DMS 273 (cell line): ENCODE measurements at regions not wholly inside any gene's neighbourhood (a gene's known extent, or its start where the extent isn't known, plus 50 kb on each side); places are given as distances from the start of the nearest gene placed in this dataset.
"Not testable (repeated sequence)": the region's sequence is repeated elsewhere in the genome, so short reads cannot be mapped to it uniquely, and the experiment has no call there.

ENCODE experiments used
- DNase-seq: peaks from one replicate; lab custom pipeline; 2025; ENCODE audit not compliant: unreplicated experiment; lab: John Stamatoyannopoulos, UW

DNA sequence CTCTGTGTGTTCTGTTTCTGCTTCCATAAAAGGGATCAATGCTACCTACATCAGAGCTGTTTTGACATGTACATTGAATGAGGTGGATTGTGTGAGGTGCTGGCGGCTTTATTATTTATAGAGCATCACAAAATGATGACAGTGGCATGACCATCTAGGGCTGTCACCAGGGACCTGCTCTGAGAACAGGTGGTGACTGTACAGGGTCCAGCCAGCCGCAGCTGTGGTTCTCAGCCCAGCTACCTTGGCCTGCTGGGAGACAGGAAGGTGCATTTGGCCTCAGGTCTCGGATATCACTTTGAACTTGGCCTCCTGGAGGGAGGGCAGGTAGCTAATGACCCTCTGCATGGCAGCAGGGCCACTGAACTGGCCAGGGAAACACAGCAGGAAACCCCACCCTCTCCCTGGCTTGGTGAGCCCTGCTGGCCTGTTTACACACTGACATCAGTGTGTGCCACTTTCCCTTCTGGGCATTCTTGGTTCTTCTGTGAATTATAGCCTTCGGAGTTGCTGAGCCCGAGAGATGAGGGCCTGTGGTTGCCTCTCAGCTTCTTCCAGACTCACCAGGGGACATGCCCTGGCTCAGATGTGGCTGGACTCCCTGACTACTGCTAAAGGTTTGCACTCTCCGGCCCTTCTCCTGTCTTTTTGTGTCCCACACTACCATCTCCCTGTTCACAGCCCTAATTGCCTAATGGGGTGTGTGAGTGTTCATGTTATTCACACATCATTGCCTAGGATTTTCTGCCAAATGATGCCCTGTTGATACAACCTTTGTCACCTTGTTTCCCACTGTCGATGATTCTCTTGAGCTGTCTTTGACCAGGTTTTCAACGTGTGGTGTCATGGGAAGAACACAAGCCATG, 109.2 kb upstream of the RAB12 start:
- DNase-seq = no peak

DNA sequence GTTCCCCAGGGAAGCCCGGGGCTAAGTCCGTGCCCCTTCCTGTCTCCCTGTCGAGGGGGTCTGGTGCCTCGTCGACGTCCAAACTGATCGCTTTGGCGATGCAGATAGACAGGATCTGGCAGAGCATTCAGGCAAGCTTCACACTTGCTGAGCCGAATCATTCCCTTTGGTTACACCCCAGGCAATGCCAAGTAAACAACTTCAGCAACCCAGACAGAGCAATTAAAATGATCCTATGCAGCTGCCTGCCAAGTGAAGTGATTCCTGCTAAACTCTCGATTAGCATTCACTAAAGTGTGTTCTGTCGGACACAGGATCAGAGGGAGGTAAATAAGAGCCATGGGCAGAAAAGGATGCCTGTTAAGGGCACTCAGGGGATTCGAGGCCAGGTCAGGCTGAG, 108.2 kb upstream of the RAB12 start:
- peak; percentile 66 for DNase-seq

DNA sequence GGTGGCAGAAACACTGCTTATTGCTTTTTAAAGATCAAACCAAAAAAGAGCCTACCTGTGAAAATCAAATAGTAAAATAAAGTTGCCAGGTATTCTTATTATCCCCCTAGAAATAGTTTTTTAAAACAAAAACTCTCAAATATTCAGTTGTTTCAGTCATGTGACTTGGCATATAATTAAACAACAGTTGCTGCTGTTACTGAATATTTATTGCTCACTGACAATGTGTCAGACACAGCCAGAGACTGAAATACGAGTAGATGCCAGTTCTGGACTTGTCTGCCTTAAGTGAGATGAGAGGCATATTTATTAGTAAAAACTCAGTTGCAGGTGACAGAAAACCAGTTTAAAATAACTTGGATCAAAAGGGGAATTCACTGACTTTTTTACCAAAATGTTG, 106.0 kb upstream of the RAB12 start:
- peak; percentile 69 for DNase-seq

DNA sequence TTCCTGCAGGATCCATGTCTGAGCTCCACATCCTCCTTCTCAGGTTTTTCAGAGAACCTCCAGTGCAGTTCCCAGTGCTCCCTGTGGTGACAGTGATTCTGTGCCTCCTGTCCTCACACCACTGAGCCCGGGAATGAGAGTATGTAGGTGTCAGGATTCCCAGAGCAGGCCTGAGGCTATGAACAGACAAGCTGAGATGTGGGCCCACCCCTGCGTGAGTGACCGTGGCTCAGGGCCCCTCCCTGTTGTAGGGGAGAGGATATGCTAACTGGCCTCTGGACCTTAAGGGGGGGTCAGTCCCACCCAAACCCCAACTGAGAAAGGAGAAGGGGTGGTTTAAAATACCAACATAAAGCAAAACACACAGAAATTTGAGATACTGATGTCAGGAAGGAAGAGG, 104.8 kb upstream of the RAB12 start:
- DNase-seq = no peak

DNA sequence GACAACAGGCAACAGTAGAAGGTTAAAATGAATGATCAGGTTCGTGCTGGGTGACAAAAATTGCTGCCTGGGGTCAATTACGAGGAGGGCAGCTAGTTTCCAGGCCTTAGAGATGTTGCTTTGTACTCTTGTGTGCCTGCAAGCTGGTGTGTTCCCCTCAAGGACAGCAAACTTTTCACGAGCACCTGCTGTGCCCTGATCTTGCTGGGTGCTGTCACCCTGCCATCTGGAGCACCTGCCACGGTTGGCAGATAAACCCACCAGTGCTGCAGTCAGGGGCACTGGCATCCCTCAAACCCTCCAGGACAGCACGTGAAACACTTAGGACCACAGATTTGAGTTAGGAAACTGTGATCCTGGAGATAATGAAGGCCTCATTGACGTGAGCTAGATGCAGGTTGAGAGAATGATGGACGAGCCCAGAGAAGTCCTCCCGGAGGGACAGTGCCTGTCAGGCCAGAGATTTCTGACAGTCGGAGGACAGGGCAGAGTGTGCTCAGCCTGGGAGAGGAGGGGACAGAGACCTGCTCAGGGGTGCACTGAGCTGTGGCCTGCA, 104.3 kb upstream of the RAB12 start:
- no peak for DNase-seq

DNA sequence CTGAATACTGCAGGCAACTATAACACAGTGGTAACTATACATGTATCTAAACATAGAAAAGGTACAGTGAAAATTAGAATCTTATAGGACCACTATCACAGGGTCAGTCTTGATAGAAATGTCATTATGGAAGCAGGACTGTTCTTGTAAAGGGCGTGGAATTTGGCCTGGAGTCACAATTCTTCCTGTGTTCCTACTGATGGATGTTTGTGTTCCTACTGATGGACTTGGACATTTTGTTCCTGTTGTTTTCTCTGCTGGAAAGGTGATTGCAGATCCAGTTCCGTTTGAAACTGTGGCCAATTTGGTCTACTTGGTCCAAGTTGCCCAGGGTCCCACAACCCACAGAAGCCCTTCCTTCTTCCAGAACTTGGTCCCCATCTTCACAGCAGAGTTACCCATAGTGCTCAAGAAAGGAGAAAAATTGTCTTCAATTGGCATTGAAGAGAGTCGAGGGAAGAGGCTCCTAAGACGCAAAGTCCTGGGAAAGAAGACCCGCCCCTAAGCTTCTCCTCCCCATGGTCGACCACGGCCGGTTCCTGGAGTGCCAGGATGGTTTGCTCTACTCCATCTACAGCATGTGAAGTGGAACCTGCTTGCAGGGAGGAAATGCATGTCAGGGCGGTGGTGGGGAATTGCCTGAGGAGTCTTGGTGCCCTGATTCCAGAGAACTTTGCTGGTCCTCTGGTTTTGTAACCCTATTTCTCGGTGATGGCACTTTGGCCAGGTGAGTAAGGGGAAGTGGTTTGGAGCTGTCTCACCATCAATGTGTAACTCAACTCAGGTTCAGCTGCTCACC, 102.8 kb upstream of the RAB12 start:
- no peak for DNase-seq

DNA sequence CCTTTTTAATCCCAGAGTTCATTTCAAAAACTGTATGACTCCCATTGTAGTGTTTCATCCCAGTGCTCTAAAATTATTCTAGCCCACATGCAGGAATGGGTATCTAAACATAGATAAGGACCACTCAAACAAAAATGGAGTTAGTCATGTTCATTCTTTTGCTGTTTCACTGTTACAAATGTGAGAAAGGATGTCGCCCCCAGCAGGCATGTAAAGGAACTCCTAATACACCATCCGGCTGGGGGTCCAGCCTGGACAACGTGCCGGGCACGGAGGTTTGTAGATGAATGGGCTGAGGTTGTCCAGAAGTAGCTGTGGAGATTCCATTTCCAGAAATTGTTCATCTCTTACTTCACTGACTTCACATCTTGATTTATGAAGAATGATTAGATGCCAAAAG, 101.9 kb upstream of the RAB12 start:
- peak; percentile 50 for DNase-seq

DNA sequence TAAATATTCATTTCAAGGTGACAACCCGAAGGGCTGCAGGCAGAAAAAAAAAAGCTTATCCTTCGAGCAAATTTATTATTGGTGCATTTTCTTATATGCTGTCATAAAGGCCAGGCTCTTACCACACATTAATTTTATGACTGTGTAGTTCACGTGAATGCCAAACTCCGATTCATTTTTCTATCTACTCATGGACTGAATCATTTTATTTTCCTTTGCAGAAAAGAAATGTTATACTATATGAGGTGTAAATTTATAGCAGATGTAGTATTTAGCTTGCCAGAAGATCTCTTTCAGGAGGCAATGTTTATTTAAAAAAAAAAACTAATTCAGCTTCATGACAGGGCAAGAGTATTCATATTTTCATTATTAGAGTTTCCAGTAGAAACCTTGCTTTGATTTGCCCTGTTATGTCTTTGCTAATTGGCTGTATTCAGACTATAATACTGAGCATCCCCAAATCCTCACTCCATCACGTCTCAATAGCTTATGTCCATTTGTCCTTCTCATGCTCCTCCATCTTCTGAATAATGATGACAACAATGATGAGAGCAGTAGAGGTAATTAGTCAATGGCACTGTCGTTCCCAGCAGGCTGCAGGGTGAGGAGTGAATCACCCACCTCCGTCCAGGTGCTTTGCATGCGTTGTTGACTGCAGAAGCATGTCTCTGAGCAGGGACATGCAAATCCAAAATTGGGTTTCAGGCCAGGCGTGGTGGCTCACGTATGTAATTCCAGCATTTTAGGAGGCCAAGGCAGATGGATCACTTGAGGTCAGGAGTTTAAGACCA, 101.1 kb upstream of the RAB12 start:
- no peak for DNase-seq

DNA sequence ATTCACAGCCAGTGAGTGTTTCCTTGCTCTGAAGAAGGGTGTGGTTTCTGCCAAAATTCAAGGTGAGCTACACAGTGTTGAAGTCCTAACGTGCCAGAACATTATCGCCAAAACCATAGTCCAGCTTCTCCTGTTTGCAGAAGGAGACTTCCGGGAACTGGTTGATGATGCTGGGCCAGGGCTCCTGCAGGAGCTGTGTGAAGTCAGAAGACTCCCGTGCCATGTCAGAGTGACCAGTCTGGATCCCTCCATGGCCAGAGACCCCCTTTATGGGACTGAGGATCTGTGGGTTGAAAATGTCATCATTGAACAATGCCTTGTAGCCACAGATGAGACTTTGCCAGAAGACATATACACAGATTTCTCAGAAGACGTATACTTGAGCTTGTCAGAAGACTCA, 96.0 kb upstream of the RAB12 start:
- no peak for DNase-seq

DNA sequence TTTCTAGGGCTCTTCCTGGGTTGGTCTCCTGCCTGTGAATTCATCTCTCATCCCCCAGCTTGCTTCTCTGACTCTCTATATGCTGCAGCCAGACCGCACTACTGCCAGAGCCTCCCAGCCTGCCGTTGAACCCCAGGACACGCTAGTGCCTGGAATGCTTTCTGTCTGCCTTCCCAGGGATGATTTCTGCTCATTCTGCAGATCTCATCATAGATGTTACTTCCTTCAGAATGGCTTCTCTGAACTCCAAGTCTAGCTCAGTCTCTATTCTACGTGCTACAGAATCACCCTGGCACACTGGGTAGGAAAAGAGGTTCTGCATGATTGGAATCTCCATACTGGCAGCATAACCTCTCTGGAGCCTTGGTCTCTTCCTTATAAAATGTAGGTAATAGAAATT, 94.8 kb upstream of the RAB12 start:
- no peak for DNase-seq

DNA sequence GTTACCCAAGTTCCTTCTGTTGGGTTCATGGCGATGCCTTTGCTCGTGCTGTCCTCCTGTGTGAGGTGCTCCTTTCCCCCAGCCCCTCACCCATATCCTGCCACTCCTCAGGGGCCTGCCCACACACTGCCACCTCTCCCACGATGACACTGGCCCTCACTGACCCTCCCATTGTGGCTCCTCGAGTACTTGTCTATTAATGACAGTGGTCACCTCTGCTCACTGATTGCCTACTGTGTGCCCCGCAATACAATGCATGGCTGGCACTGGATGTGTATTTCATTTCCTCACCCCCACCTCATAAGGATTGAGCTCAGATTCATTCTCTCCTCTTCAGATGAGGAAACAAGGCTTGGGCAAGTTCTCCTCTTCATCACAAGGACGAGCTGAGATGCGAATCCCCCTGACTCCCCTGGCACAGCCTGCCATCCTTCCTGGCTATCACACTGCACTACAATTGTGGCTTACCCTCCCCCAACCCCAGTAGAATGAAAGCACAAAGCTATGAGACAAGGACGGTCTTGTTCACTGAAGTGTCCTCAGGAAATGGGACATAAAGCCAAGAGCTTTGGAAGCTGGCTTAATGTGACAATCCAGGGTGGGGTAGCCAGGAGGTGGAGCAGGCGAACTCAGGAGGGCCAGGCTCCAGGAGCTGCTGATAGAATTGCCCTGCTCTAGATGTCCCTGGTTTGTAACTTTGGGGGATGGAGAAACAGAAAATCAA, 93.9 kb upstream of the RAB12 start:
- no peak for DNase-seq

DNA sequence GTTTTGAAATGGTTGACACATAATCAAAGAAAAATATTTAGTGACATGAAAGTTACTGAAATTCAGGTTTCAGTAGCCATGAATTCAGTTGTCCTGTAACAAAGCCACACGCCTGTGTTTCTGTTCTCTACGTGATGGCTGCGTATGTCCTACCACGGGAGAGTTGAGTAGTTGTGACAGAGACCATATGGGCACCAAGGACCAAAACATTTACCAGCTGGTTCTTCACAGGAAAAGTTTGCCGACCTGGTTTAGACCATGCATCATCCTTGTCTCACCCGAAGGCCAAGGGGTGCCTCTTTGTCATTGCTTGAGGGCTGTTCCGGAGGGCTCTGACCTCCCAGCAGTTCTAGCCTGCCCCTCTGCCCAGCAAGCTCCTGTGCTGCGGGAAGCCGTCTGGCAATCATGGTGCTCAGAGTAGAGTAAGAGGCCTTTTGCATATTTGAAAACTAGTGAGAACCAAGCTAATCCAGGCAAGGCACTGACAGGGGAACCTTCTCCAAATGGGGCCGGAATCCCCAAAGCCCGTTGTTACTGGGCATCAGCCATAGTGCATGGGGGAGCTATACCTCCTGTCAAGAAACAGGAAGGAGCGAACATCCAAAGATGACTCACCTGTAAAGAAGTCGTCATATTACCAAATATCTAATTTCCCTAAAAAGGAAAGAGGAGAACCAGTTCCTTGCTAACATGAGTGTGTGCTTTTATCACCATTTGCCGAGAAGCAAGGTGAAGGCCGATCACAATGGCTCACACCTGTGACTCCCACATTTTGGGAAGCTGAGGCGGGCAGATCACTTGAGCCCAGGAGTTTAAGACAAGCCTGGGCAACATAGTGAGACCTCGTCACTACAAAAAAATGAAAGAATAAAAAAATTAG, 92.6 kb upstream of the RAB12 start:
- DNase-seq = no peak

DNA sequence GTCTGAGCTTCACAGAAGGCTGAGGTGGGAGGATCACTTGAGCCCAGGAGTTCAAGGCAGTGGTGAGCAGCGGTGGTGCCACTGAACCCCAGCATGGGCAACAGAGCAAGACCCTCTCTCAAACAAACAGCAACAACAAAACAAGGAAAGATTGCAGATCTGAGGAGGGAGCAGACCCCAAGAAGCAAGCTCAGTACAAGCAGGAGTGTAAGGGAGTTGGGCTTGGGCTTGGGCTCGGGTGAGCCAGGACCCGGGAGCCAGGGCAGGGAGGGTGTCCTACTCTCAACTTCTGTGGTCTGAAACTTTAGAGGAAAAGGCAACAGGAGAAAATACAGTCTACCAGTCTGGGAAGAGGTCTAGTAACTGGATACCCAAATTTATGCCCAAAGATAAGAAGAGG, 92.0 kb upstream of the RAB12 start:
- DNase-seq = no peak

DNA sequence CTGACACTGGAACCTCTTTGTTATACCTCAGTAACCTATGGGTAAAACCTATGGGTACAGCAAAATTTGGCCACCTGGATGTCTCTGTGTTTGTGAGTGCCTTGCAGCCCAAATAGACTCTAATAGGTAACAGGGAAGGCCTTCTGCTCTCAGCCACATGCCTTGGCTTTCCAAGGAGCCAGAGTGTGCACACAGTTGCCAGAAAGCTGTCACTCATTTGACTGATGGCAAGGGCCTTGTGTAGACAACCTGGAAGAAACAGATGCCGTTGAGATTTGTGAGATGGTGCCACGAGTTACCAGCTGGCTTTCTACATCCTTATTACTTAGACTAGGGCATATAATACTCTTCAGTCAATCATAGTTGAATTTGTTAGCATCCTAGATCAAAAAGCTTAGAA, 90.1 kb upstream of the RAB12 start:
- DNase-seq = peak; percentile 98

DNA sequence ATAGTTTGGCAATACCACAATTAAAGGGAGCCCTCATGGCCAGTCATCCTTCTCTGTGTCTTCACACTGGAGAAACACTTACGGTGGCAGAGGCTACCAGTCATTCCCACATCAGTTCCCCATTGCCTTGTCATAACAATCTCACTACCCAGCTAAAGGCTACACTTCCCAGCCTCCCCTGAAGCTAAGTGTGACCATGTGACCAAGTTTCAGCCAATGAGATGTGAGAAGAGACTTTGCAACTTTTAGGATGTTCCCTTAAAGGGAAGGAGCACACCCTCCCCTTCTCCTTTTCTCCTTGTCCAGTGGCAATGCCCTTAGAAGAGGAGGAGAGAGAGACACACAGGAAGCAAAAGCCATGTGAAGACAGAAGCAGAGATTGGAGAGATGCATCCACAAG, 89.0 kb upstream of the RAB12 start:
- DNase-seq = no peak

DNA sequence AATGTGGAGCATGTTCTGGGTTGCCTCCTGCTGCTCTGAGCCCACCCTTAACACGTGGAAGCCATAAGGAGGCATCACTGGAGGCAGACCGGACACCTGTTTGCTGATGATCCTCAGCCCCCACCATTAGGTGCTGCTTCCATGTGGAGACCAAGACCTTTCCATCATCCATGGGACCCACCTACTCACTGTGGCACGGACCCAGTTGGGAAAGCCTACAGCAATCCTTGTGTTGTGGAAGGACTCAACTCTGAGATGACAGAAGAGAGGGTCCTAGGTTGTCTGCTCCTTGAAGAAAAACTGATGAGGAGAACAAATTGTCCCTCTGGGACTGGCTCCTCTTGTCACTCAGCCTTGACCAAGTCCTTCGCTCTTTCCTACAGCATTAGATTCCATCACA, 86.5 kb upstream of the RAB12 start:
- DNase-seq = no peak

DNA sequence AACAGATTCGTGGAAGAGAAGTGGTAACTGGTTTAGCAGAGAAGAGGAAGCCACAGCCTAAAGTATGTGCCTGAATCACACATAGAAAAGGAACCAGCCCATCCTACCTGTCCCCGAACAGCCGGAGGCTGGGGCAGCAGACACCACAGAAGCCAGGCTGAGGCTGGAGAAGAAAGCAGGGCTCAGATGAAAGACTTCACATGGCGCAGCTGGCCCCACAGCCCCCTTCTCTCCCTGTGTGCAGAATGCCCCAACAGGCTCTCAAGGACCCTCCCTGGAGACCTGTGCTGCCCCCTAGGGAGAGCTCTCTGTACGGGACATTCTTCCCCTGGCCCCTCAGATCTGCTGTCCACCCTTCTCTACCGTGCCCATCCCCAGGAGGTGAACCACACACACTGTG, 83.5 kb upstream of the RAB12 start:
- peak; percentile 27 for DNase-seq

DNA sequence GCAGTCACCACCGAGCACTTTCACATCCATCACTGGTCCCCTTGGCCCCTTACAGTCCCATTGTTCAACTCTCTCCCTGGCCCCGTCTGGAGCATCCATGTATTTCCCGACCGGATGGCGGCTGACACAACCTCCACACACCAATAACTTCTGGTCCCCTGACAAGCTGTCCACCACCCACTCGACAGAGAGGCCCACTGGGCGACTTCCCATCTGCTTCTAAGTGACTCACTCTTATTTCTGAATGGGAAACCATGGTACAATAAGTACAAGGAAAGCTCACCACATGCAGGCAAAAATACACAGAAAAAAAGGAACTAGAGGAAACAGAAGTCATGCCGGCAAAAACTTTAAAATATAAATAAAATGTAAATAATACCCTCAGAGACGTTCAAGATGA, 82.9 kb upstream of the RAB12 start:
- peak; percentile 30 for DNase-seq

DNA sequence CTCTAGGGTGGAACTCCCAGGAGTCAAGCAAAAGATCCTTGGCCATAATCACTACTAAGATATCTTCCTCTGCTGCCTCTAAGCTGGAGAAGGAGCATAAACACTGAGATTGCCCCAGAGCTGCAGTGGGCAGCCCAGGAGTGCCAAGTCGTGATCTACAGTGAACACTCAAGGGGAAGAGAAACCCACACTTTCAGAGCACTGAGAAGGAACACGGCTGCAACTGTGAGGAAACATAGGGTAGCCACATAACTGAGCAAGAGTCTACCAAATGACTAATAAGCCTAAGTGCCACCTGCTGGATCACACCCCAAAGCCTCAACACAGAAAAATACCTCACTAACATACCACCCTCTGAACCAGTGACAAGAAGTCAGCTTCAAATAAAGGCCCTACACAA, 79.6 kb upstream of the RAB12 start:
- no peak for DNase-seq

DNA sequence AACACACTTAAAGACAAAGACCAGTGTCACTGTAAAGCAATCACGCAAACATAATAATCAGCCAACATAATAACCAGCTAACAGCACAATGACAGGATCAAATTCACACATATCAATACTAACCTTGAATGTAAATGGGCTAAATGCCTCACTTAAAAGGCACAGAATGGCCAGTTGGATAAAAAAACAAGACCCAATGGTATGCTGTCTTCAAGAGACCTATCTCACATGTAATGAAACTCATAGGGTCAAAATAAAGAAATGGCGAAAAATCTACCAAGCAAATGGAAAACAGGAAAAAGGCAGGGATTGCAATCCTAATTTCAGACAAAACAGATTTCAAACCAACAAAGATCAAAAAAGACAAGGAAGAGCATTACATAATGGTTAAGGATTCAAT, 78.2 kb upstream of the RAB12 start:
- not testable (repeated sequence) for DNase-seq
